Liver (tissue), 8 donors: ENCODE measurements at regions not wholly inside any gene's neighbourhood (a gene's known extent, or its start where the extent isn't known, plus 50 kb on each side); places are given as distances from the start of the nearest gene placed in this dataset.

Experiments
- DNase-seq: peaks from one replicate; pipeline ENCODE4 v3.0.0-alpha.2; 2017; ENCODE audit warnings: low spot score
- H3K27ac ChIP-seq, 2 donors: one replicate each; pipeline ENCODE4 v1.7.0; 2013; ENCODE audit warnings: inconsistent platforms in 2 of 2, low read length in 2 of 2, control low read depth in 1 of 2, low read depth in 1 of 2, mild to moderate bottlenecking in 1 of 2
- H3K27me3 ChIP-seq, 4 donors: one replicate each; pipeline versions ENCODE4 v1.6.1 to v1.7.0; 2013; ENCODE audit warnings: low read length in 3 of 4, inconsistent platforms in 1 of 4, mild to moderate bottlenecking in 1 of 4, moderate library complexity in 1 of 4; ENCODE audit not compliant: control insufficient read depth in 4 of 4, insufficient read depth in 4 of 4
- H3K36me3 ChIP-seq, 4 donors: one replicate each; pipeline versions ENCODE4 v1.6.1 to v1.7.0; 2013; ENCODE audit warnings: low read length in 3 of 4, mild to moderate bottlenecking in 3 of 4, low read depth in 1 of 4, moderate library complexity in 1 of 4; ENCODE audit not compliant: control insufficient read depth in 4 of 4, insufficient read depth in 3 of 4
- H3K4me1 ChIP-seq, 4 donors: one replicate each; pipeline versions ENCODE4 v1.6.1 to v1.7.0; 2013; ENCODE audit warnings: low read length in 3 of 4, mild to moderate bottlenecking in 3 of 4, moderate library complexity in 1 of 4; ENCODE audit not compliant: control insufficient read depth in 4 of 4, insufficient read depth in 4 of 4
- H3K4me3 ChIP-seq, 3 donors: one replicate each; pipeline versions ENCODE4 v1.6.1 to v1.7.0; 2013; ENCODE audit warnings: low read length in 3 of 3, control low read depth in 1 of 3, low read depth in 1 of 3, mild to moderate bottlenecking in 1 of 3
- H3K9ac ChIP-seq, 2 donors: one replicate each; pipeline ENCODE4 v1.7.0; 2013; ENCODE audit warnings: low read length in 2 of 2, mild to moderate bottlenecking in 2 of 2, moderate library complexity in 2 of 2, control low read depth in 1 of 2, low read depth in 1 of 2
- H3K9me3 ChIP-seq, 4 donors: one replicate each; pipeline versions ENCODE4 v1.6.1 to v1.7.0; 2013; ENCODE audit warnings: low read length in 3 of 4; ENCODE audit not compliant: control insufficient read depth in 4 of 4
- EGR1 ChIP-seq, 2 donors: IDR thresholded peaks; 2 replicates each; pipeline ENCODE4 v1.6.1; 2016 to 2018; ENCODE audit warnings: antibody characterized with exemption in 2 of 2, low read depth in 2 of 2
- FOXA1 ChIP-seq: IDR thresholded peaks from 2 replicates; pipeline ENCODE4 v1.6.1; 2016; ENCODE audit warnings: antibody characterized with exemption
- FOXA2 ChIP-seq: IDR thresholded peaks from 2 replicates; pipeline ENCODE4 v1.6.1; 2016; ENCODE audit warnings: antibody characterized with exemption
- GABPA ChIP-seq, 2 donors: IDR thresholded peaks in 1 of 2; conservative IDR thresholded peaks in 1 of 2; 2 replicates each; pipeline ENCODE4 v1.6.1; 2016; ENCODE audit warnings: antibody characterized with exemption in 2 of 2, mild to moderate bottlenecking in 1 of 2, moderate library complexity in 1 of 2
- HNF4A ChIP-seq, 2 donors: conservative IDR thresholded peaks; 2 replicates each; pipeline ENCODE4 v1.6.1; 2016; ENCODE audit warnings: antibody characterized with exemption in 2 of 2, mild to moderate bottlenecking in 2 of 2
- HNF4G ChIP-seq: IDR thresholded peaks from 2 replicates; pipeline ENCODE4 v1.6.1; 2016; ENCODE audit warnings: antibody characterized with exemption
- JUND ChIP-seq, 2 donors: IDR thresholded peaks; 2 replicates each; pipeline ENCODE4 v1.6.1; 2016; ENCODE audit warnings: antibody characterized with exemption in 2 of 2
- NR2F2 ChIP-seq: IDR thresholded peaks from 2 replicates; pipeline ENCODE4 v1.6.1; 2016; ENCODE audit warnings: antibody characterized with exemption
- RAD21 ChIP-seq, 2 donors: IDR thresholded peaks; 2 replicates each; pipeline ENCODE4 v1.6.1; 2016; ENCODE audit warnings: antibody characterized with exemption in 2 of 2, mild to moderate bottlenecking in 2 of 2
- RXRA ChIP-seq, 2 donors: IDR thresholded peaks; 2 replicates each; pipeline ENCODE4 v1.6.1; 2017 to 2018; ENCODE audit warnings: antibody characterized with exemption in 2 of 2, mild to moderate bottlenecking in 1 of 2
- SP1 ChIP-seq: IDR thresholded peaks from 2 replicates; pipeline ENCODE4 v1.6.1; 2018; ENCODE audit warnings: antibody characterized with exemption, mild to moderate bottlenecking
- TAF1 ChIP-seq: conservative IDR thresholded peaks from 2 replicates; pipeline ENCODE4 v1.6.1; 2016; ENCODE audit warnings: antibody characterized with exemption, mild to moderate bottlenecking
- YY1 ChIP-seq: IDR thresholded peaks from 2 replicates; pipeline ENCODE4 v1.6.1; 2016; ENCODE audit warnings: antibody characterized with exemption, mild to moderate bottlenecking
- WGBS: extraction: QIAGEN DNeasy Blood & Tissue Kit; methylation state at CpG from one replicate; pipeline ENCODE4 v1.1.7; 2013; 5-methylcytosine and 5-hydroxymethylcytosine counted together
- TF ChIP-seq, protein P1 (sequence below): fragments of 150-350 bp; IDR thresholded peaks from 2 replicates; pipeline ENCODE4 v1.5.1; 2017; ENCODE audit warnings: improper control_type of control experiment, low read depth, low read length; ENCODE audit not compliant: missing input control
- TF ChIP-seq, protein P2 (sequence below): IDR thresholded peaks from 2 replicates; pipeline ENCODE4 v1.6.1; 2016; ENCODE audit warnings: antibody characterized with exemption
- TF ChIP-seq, protein P3 (sequence below): IDR thresholded peaks from 2 replicates; pipeline ENCODE4 v1.6.1; 2016; ENCODE audit warnings: antibody characterized with exemption
- TF ChIP-seq, protein P4 (sequence below): IDR thresholded peaks from 2 replicates; pipeline ENCODE4 v1.6.1; 2016; ENCODE audit warnings: antibody characterized with exemption, mild to moderate bottlenecking
- TF ChIP-seq, protein P5 (sequence below): IDR thresholded peaks from 2 replicates; pipeline ENCODE4 v1.6.1; 2016; ENCODE audit warnings: antibody characterized with exemption
- donor health status: healthy.
- donor health status: healthy.
- donor health status: healthy.
- donor health status: healthy.
- donor health status: healthy.

DNA sequence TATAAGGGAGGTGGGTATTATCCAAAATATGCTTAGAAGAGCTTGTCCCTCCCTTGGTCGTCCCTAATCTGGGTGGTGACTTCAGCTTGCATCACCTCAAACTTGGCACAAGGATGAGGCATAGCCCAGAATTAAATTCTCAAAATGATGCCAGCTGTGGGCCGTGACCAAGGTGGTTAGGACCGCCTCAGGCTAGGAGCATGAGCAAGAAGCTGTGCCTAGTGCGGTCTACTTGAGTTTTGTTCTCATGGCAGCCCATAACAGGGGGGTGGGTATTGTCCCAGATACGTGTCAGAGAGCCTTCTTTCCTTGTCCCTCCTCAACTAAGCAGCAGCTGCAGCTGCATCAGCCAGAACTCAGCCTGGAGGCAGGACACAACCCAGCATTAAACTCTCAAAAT is 2620.0 kb downstream of the PCDH7 start:
- TF ChIP-seq GABPA (IDR thresholded peaks at IDR 0.05 in 1 of 2, conservative IDR thresholded peaks at IDR 0.05 in 1 of 2): no peak
- no peak for TF ChIP-seq EGR1 (IDR thresholded peaks at IDR 0.05; ENCODE audit: low read depth in 2 of 2)
- TF ChIP-seq FOXA1: no peak
- TF ChIP-seq, protein P1, sequence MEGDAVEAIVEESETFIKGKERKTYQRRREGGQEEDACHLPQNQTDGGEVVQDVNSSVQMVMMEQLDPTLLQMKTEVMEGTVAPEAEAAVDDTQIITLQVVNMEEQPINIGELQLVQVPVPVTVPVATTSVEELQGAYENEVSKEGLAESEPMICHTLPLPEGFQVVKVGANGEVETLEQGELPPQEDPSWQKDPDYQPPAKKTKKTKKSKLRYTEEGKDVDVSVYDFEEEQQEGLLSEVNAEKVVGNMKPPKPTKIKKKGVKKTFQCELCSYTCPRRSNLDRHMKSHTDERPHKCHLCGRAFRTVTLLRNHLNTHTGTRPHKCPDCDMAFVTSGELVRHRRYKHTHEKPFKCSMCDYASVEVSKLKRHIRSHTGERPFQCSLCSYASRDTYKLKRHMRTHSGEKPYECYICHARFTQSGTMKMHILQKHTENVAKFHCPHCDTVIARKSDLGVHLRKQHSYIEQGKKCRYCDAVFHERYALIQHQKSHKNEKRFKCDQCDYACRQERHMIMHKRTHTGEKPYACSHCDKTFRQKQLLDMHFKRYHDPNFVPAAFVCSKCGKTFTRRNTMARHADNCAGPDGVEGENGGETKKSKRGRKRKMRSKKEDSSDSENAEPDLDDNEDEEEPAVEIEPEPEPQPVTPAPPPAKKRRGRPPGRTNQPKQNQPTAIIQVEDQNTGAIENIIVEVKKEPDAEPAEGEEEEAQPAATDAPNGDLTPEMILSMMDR: no peak
- no peak for TF ChIP-seq NR2F2
- TF ChIP-seq SP1: no peak
- no peak for TF ChIP-seq RXRA (IDR thresholded peaks at IDR 0.05)
- TF ChIP-seq RAD21 (IDR thresholded peaks at IDR 0.05): no peak
- TF ChIP-seq HNF4G: no peak
- TF ChIP-seq YY1: no peak
- TF ChIP-seq JUND (IDR thresholded peaks at IDR 0.05): no peak
- no peak for TF ChIP-seq TAF1
- TF ChIP-seq, protein P2, sequence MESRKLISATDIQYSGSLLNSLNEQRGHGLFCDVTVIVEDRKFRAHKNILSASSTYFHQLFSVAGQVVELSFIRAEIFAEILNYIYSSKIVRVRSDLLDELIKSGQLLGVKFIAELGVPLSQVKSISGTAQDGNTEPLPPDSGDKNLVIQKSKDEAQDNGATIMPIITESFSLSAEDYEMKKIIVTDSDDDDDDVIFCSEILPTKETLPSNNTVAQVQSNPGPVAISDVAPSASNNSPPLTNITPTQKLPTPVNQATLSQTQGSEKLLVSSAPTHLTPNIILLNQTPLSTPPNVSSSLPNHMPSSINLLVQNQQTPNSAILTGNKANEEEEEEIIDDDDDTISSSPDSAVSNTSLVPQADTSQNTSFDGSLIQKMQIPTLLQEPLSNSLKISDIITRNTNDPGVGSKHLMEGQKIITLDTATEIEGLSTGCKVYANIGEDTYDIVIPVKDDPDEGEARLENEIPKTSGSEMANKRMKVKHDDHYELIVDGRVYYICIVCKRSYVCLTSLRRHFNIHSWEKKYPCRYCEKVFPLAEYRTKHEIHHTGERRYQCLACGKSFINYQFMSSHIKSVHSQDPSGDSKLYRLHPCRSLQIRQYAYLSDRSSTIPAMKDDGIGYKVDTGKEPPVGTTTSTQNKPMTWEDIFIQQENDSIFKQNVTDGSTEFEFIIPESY: no peak
- TF ChIP-seq, protein P3, sequence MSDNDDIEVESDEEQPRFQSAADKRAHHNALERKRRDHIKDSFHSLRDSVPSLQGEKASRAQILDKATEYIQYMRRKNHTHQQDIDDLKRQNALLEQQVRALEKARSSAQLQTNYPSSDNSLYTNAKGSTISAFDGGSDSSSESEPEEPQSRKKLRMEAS: no peak
- Histone ChIP-seq H3K9me3 (peaks cover 0 to 6% (median 3%) of the 10 kb centered on the region in 4 donors), H3K27me3 (no peaks in the 10 kb centered on the region), H3K9ac (no peak overlapping the region), H3K36me3 (no peaks in the 10 kb centered on the region), H3K27ac (no peak overlapping the region), H3K4me1 (no peaks in the 10 kb centered on the region), H3K4me3 (no peak overlapping the region)
- WGBS: 69% methylated on average over 5 of the region's 5 CpGs
- no peak for DNase-seq

DNA sequence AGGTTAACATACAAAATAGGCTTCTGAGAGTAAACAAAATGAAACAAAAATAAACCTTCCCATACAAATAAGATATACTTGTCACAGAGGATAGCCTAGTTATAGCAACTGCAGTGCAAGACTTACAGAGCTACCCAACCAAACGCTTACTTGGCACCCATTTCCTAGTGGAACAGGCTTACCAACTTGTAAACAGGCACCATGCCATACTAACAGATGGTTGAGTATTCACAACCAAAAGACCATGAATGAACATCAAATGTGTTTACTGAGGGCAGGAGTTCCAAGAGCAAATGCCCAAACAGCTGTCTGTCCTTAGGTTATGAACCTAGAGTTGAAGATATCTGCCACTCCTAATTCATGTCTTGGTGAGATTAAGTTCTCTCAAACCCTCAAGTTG is 2629.2 kb downstream of the PCDH7 start:
- Histone ChIP-seq H3K9ac (no peak overlapping the region), H3K36me3 (no peaks in the 10 kb centered on the region), H3K27me3 (no peaks in the 10 kb centered on the region), H3K4me1 (no peaks in the 10 kb centered on the region), H3K9me3 (no peaks in the 10 kb centered on the region), H3K27ac (no peak overlapping the region), H3K4me3 (no peak overlapping the region)
- DNase-seq: no peak
- TF ChIP-seq TAF1 (no peak), HNF4G (no peak), NR2F2 (no peak), EGR1 (IDR thresholded peaks at IDR 0.05; ENCODE audit: low read depth in 2 of 2) (no peak), FOXA2 (no peak), JUND (IDR thresholded peaks at IDR 0.05) (no peak), FOXA1 (no peak), GABPA (IDR thresholded peaks at IDR 0.05 in 1 of 2, conservative IDR thresholded peaks at IDR 0.05 in 1 of 2) (no peak), YY1 (no peak), SP1 (no peak), RXRA (IDR thresholded peaks at IDR 0.05) (no peak), HNF4A (conservative IDR thresholded peaks at IDR 0.05) (no peak), RAD21 (IDR thresholded peaks at IDR 0.05) (no peak)
- TF ChIP-seq, protein P1: no peak
- TF ChIP-seq, protein P3: no peak
- TF ChIP-seq, protein P2: no peak
- TF ChIP-seq, protein P4, sequence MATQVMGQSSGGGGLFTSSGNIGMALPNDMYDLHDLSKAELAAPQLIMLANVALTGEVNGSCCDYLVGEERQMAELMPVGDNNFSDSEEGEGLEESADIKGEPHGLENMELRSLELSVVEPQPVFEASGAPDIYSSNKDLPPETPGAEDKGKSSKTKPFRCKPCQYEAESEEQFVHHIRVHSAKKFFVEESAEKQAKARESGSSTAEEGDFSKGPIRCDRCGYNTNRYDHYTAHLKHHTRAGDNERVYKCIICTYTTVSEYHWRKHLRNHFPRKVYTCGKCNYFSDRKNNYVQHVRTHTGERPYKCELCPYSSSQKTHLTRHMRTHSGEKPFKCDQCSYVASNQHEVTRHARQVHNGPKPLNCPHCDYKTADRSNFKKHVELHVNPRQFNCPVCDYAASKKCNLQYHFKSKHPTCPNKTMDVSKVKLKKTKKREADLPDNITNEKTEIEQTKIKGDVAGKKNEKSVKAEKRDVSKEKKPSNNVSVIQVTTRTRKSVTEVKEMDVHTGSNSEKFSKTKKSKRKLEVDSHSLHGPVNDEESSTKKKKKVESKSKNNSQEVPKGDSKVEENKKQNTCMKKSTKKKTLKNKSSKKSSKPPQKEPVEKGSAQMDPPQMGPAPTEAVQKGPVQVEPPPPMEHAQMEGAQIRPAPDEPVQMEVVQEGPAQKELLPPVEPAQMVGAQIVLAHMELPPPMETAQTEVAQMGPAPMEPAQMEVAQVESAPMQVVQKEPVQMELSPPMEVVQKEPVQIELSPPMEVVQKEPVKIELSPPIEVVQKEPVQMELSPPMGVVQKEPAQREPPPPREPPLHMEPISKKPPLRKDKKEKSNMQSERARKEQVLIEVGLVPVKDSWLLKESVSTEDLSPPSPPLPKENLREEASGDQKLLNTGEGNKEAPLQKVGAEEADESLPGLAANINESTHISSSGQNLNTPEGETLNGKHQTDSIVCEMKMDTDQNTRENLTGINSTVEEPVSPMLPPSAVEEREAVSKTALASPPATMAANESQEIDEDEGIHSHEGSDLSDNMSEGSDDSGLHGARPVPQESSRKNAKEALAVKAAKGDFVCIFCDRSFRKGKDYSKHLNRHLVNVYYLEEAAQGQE: no peak
- TF ChIP-seq, protein P5, sequence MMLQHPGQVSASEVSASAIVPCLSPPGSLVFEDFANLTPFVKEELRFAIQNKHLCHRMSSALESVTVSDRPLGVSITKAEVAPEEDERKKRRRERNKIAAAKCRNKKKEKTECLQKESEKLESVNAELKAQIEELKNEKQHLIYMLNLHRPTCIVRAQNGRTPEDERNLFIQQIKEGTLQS: no peak
- WGBS: 75% methylated on average over 1 of the region's 1 CpG
